Loucy (cell line): ENCODE measurements at regions not wholly inside any gene's neighbourhood (a gene's known extent, or its start where the extent isn't known, plus 50 kb on each side); places are given as distances from the start of the nearest gene placed in this dataset.

ENCODE experiments used
- H2AFZ ChIP-seq: fragments of 200-600 bp; sonication (generic); 2 replicates; pipeline ENCODE4 v1.6.0; 2016; ENCODE audit warnings: antibody characterized with exemption, mild to moderate bottlenecking, low read length, moderate library complexity
- H3F3A ChIP-seq: fragments of 200-600 bp; 2 replicates; pipeline ENCODE4 v1.6.0; 2016; ENCODE audit warnings: antibody characterized with exemption, low read depth, mild to moderate bottlenecking
- H3K27me3 ChIP-seq: fragments of 200-600 bp; sonication (generic); 2 replicates; pipeline ENCODE4 v1.6.1; 2014; ENCODE audit warnings: low read length, mild to moderate bottlenecking; ENCODE audit not compliant: insufficient read depth, poor library complexity, severe bottlenecking
- H3K36me3 ChIP-seq: fragments of 200-600 bp; sonication (generic); 2 replicates; pipeline ENCODE4 v1.6.1; 2016; ENCODE audit warnings: low read length; ENCODE audit not compliant: insufficient read depth
- H3K4me1 ChIP-seq: fragments of 200-600 bp; sonication (generic); 2 replicates; pipeline ENCODE4 v1.5.1; 2014; ENCODE audit warnings: low read length, mild to moderate bottlenecking; ENCODE audit not compliant: insufficient read depth, poor library complexity, severe bottlenecking
- H3K4me2 ChIP-seq: fragments of 200-600 bp; sonication (generic); 2 replicates; pipeline ENCODE4 v1.6.0; 2014; ENCODE audit warnings: antibody characterized with exemption, low read length, low read depth, mild to moderate bottlenecking; ENCODE audit not compliant: poor library complexity, severe bottlenecking
- H3K4me3 ChIP-seq: fragments of 200-600 bp; sonication (generic); 2 replicates; pipeline ENCODE4 v1.5.1; 2014; ENCODE audit warnings: low read length, mild to moderate bottlenecking, mixed read lengths; ENCODE audit not compliant: poor library complexity, severe bottlenecking
- H3K79me2 ChIP-seq: fragments of 200-600 bp; sonication (generic); 2 replicates; pipeline ENCODE4 v1.6.1; 2014; ENCODE audit warnings: low read length; ENCODE audit not compliant: insufficient read depth
- H3K9ac ChIP-seq: fragments of 200-600 bp; sonication (generic); 2 replicates; pipeline ENCODE4 v1.6.0; 2014; ENCODE audit warnings: mild to moderate bottlenecking, low read depth, low read length, moderate library complexity; ENCODE audit not compliant: poor library complexity, severe bottlenecking
- H3K9me2 ChIP-seq: fragments of 200-600 bp; sonication (generic); replicated peaks from 2 replicates; pipeline ENCODE4 v1.6.1; 2016; ENCODE audit warnings: low read depth, low read length, mixed read lengths
- H3K9me3 ChIP-seq: fragments of 200-600 bp; sonication (generic); 2 replicates; pipeline ENCODE4 v1.6.1; 2014; ENCODE audit warnings: mild to moderate bottlenecking, antibody characterized with exemption, low read length, low read depth; ENCODE audit not compliant: insufficient read depth
- H4K20me1 ChIP-seq: fragments of 200-600 bp; sonication (generic); 2 replicates; pipeline ENCODE4 v1.6.0; 2014; ENCODE audit warnings: antibody characterized with exemption, low read length, mild to moderate bottlenecking; ENCODE audit not compliant: insufficient read depth, poor library complexity, severe bottlenecking
- CTCF ChIP-seq: fragments of 200-600 bp; sonication (generic); conservative IDR thresholded peaks from 2 replicates; pipeline ENCODE4 v1.5.1; 2014; ENCODE audit warnings: mild to moderate bottlenecking, antibody characterized with exemption, low read length
- EZH2phosphoT487 ChIP-seq: fragments of 200-600 bp; IDR thresholded peaks from 2 replicates; pipeline ENCODE4 v1.6.1; 2018; ENCODE audit warnings: antibody characterized with exemption, mild to moderate bottlenecking, moderate library complexity, borderline replicate concordance

GRCh38 chr3:147903026-147903425 lies 493.9 kb downstream of the ZIC1 start:
- no peaks in the 10 kb centered on the region for H3K9me3 ChIP-seq
- no peak overlapping the region for H2AFZ ChIP-seq
- no peak overlapping the region for H3K9ac ChIP-seq
- no peaks in the 10 kb centered on the region for H4K20me1 ChIP-seq
- no peak overlapping the region for H3K4me3 ChIP-seq
- no peak overlapping the region for H3K4me2 ChIP-seq
- H3K79me2 ChIP-seq: no peaks in the 10 kb centered on the region
- H3K4me1 ChIP-seq: no peaks in the 10 kb centered on the region
- TF ChIP-seq CTCF (no peak), EZH2phosphoT487 (no peak)
- no peaks in the 10 kb centered on the region for H3K9me2 ChIP-seq
- no peaks in the 10 kb centered on the region for H3K36me3 ChIP-seq
- H3K27me3 ChIP-seq: no peaks in the 10 kb centered on the region
- H3F3A ChIP-seq: no peaks in the 10 kb centered on the region

- H3K36me3 ChIP-seq: no peaks in the 10 kb centered on the region
- TF ChIP-seq CTCF (no peak), EZH2phosphoT487 (no peak)
These were observed 495.3 kb downstream of the ZIC1 start for GRCh38 chr3:147904421-147904820.

GRCh38 chr3:147906285-147906684 lies 497.1 kb downstream of the ZIC1 start:
- no peak for TF ChIP-seq EZH2phosphoT487
- no peak for TF ChIP-seq CTCF
- Histone ChIP-seq H3K4me1 (no peaks in the 10 kb centered on the region), H3K27me3 (no peaks in the 10 kb centered on the region), H4K20me1 (no peaks in the 10 kb centered on the region), H3F3A (no peaks in the 10 kb centered on the region), H2AFZ (no peak overlapping the region), H3K9ac (no peak overlapping the region), H3K4me2 (no peak overlapping the region), H3K9me3 (no peaks in the 10 kb centered on the region), H3K36me3 (no peaks in the 10 kb centered on the region), H3K4me3 (no peak overlapping the region), H3K9me2 (no peaks in the 10 kb centered on the region), H3K79me2 (no peaks in the 10 kb centered on the region)

More at GRCh38 chr3:147904421-147904820, 495.3 kb downstream of the ZIC1 start:
- Histone ChIP-seq H3K27me3 (no peaks in the 10 kb centered on the region), H3K79me2 (no peaks in the 10 kb centered on the region), H3K9me2 (no peaks in the 10 kb centered on the region), H4K20me1 (no peaks in the 10 kb centered on the region), H2AFZ (no peak overlapping the region), H3K4me2 (no peak overlapping the region), H3K4me3 (no peak overlapping the region), H3K9ac (no peak overlapping the region), H3K9me3 (no peaks in the 10 kb centered on the region), H3F3A (no peaks in the 10 kb centered on the region), H3K4me1 (no peaks in the 10 kb centered on the region)
